Retina (tissue), 1 donor: ENCODE measurements at regions not wholly inside any gene's neighbourhood (a gene's known extent, or its start where the extent isn't known, plus 50 kb on each side); places are given as distances from the start of the nearest gene placed in this dataset.

Experiments
- DNase-seq: peaks from one replicate; pipeline ENCODE4 v3.0.0-alpha.2; 2016

- no peak for DNase-seq
These were observed 84.9 kb downstream of the C11orf91 start for GRCh38 chr11:33615751-33616150.

- no peak for DNase-seq
These were observed 87.2 kb downstream of the C11orf91 start for GRCh38 chr11:33613404-33613803.

GRCh38 chr11:33610903-33611302, 89.7 kb downstream of the C11orf91 start:
- DNase-seq, result no peak

GRCh38 chr11:33608386-33608785, 92.2 kb downstream of the C11orf91 start:
- no peak for DNase-seq

- no peak for DNase-seq
These were observed 93.9 kb downstream of the C11orf91 start for GRCh38 chr11:33606762-33607161.

- no peak for DNase-seq
These were observed 94.9 kb downstream of the C11orf91 start for GRCh38 chr11:33605703-33606102.

- peak; percentile 71 for DNase-seq
These were observed 102.1 kb downstream of the C11orf91 start for GRCh38 chr11:33598426-33599069.

- DNase-seq, result no peak
These were observed 106.4 kb downstream of the C11orf91 start for GRCh38 chr11:33594188-33594587.

GRCh38 chr11:33590441-33590840, 110.2 kb downstream of the C11orf91 start:
- DNase-seq, result no peak

GRCh38 chr11:33588056-33588455, 112.6 kb downstream of the C11orf91 start:
- DNase-seq, result no peak

- no peak for DNase-seq
These were observed 114.9 kb downstream of the C11orf91 start for GRCh38 chr11:33585586-33586209.

- no peak for DNase-seq
These were observed 117.8 kb downstream of the C11orf91 start for GRCh38 chr11:33582636-33583325.

GRCh38 chr11:33579101-33579500, 121.5 kb downstream of the C11orf91 start:
- no peak for DNase-seq

- DNase-seq, result no peak
These were observed 123.4 kb downstream of the C11orf91 start for GRCh38 chr11:33577204-33577603.

- DNase-seq, result no peak
These were observed 125.3 kb downstream of the C11orf91 start for GRCh38 chr11:33575311-33575710.

- no peak for DNase-seq
These were observed 126.3 kb downstream of the C11orf91 start for GRCh38 chr11:33574331-33574730.

GRCh38 chr11:33569333-33569732, 131.3 kb downstream of the C11orf91 start:
- no peak for DNase-seq

- no peak for DNase-seq
These were observed 133.6 kb downstream of the C11orf91 start for GRCh38 chr11:33567004-33567403.

GRCh38 chr11:33564856-33565453, 135.7 kb downstream of the C11orf91 start:
- no peak for DNase-seq

GRCh38 chr11:33560729-33561128, 139.9 kb downstream of the C11orf91 start:
- no peak for DNase-seq

- DNase-seq, result no peak
These were observed 141.1 kb downstream of the C11orf91 start for GRCh38 chr11:33559567-33559966.

- no peak for DNase-seq
These were observed 142.5 kb downstream of the C11orf91 start for GRCh38 chr11:33558097-33558496.

- DNase-seq, result no peak
These were observed 143.4 kb downstream of the C11orf91 start for GRCh38 chr11:33557201-33557600.

GRCh38 chr11:33554219-33554618, 146.4 kb downstream of the C11orf91 start:
- no peak for DNase-seq
